Activated B cell treated with CpG ODN at 0.5 μM for 24 hours (primary cell): ENCODE measurements at regions not wholly inside any gene's neighbourhood (a gene's known extent, or its start where the extent isn't known, plus 50 kb on each side); places are given as distances from the start of the nearest gene placed in this dataset.

Experiments used
- ATAC-seq: fragments of 200-7000 bp; cut with Tn5 transposase; one replicate; pipeline ENCODE4 v1.10.0; 2021; ENCODE audit warnings: low read depth, mild to moderate bottlenecking, moderate library complexity
- CTCF ChIA-PET: fragments of 350-600 bp; sonication (Branson Sonifier 250); formaldehyde crosslinking; loops from one replicate; lab custom pipeline; 2021; ENCODE audit warnings: antibody characterized with exemption; lab: Charles Lee
- POLR2A ChIA-PET: fragments of 350-600 bp; sonication (Branson Sonifier 250); formaldehyde crosslinking; loops from one replicate; lab custom pipeline; 2021; ENCODE audit warnings: antibody characterized with exemption; lab: Charles Lee
- DNase-seq: peaks from one replicate; pipeline ENCODE4 v3.0.0; 2022
- H3K27ac Mint-ChIP-seq: one replicate; pipeline ENCODE4 v1.8.0; 2020; ENCODE audit warnings: mixed read lengths
- H3K27me3 Mint-ChIP-seq: one replicate; pipeline ENCODE4 v1.8.0; 2021; ENCODE audit warnings: mixed read lengths
- H3K36me3 Mint-ChIP-seq: one replicate; pipeline ENCODE4 v1.8.0; 2021; ENCODE audit warnings: low read depth, mixed read lengths
- H3K4me1 Mint-ChIP-seq: one replicate; pipeline ENCODE4 v1.8.0; 2021; ENCODE audit warnings: mixed read lengths
- H3K4me3 Mint-ChIP-seq: one replicate; pipeline ENCODE4 v1.8.0; 2020; ENCODE audit warnings: mild to moderate bottlenecking, mixed read lengths
- H3K9me3 Mint-ChIP-seq: one replicate; pipeline ENCODE4 v1.8.0; 2020; ENCODE audit warnings: mixed read lengths
- CTCF ChIP-seq: fragments of 200-600 bp; IDR thresholded peaks from one replicate; pipeline ENCODE4 v1.8.0; 2022; ENCODE audit warnings: antibody characterized with exemption, mild to moderate bottlenecking
- intact Hi-C: fragments of 100-400 bp; cut with micrococcal nuclease; formaldehyde crosslinking; loops from one replicate; pipeline ENCODE4 v1.15.1; 2024

GRCh38 chr2:150856596-150857281, 369.3 kb upstream of the RND3 start:
- no peak for DNase-seq
- no peak for TF ChIP-seq CTCF
- intact Hi-C loops, result no loop called here
- H3K27ac Mint-ChIP-seq, result no peak overlapping the region
- no peaks in the 10 kb centered on the region for H3K27me3 Mint-ChIP-seq
- no peak for ATAC-seq
- H3K9me3 Mint-ChIP-seq, result no peaks in the 10 kb centered on the region
- CTCF ChIA-PET, result no interaction called here
- H3K4me1 Mint-ChIP-seq, result no peaks in the 10 kb centered on the region
- POLR2A ChIA-PET, result no interaction called here
- H3K36me3 Mint-ChIP-seq, result no peaks in the 10 kb centered on the region
- no peak overlapping the region for H3K4me3 Mint-ChIP-seq

DNA sequence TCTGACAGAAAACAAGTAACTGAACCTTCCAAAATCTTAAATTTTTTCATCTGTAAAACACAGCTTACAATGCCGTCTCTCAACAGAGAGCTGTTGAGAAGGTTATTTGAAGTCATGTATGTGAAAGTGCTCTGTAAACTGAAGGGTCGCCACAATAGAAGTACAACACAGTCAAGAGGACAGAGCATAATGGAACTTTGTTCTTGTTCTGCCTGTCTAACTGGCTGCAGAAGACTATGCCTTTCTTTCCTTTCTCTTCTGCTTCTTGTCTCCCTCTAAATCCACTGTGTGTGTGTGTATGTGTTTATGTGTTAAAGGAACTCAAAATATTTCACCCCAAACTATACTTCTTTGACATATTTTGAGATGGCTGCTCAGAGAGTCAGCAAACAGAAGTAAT, 365.8 kb upstream of the RND3 start:
- no peak overlapping the region for H3K27ac Mint-ChIP-seq
- intact Hi-C loops, result no loop called here
- no peaks in the 10 kb centered on the region for H3K4me1 Mint-ChIP-seq
- no peak for TF ChIP-seq CTCF
- ChIA-PET POLR2A (no interaction called here), CTCF (no interaction called here)
- DNase-seq (no peak), ATAC-seq (no peak)
- H3K9me3 Mint-ChIP-seq, result peaks cover 1% of the 10 kb centered on the region
- no peaks in the 10 kb centered on the region for H3K27me3 Mint-ChIP-seq
- no peaks in the 10 kb centered on the region for H3K36me3 Mint-ChIP-seq
- H3K4me3 Mint-ChIP-seq, result no peak overlapping the region

GRCh38 chr2:150850641-150851040, 363.2 kb upstream of the RND3 start:
- Mint-ChIP-seq H3K9me3 (peaks cover 1% of the 10 kb centered on the region), H3K27me3 (no peaks in the 10 kb centered on the region), H3K36me3 (no peaks in the 10 kb centered on the region), H3K27ac (no peak overlapping the region), H3K4me3 (no peak overlapping the region), H3K4me1 (no peaks in the 10 kb centered on the region)
- DNase-seq, result no peak
- CTCF ChIA-PET, result no interaction called here
- no peak for ATAC-seq
- POLR2A ChIA-PET, result no interaction called here
- intact Hi-C loops, result no loop called here
- TF ChIP-seq CTCF, result no peak

DNA sequence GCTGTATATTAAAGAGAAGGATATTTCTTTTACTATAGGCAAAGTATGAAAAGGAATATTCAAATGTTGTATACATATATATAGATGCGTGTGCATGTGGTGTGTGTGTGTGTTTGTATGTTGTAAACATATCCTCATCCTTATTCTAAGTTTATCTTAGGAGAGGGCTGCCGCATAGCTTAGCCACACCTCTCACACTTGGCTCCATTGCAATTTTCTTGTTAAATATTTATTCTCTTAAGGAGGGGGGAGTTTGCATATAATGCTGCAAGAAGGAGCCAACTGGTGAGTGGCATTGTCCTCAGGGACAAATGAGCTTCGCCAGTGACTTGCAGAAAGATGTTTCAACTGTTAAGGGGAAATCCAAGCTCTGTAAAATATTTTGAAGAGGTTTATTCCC, 360.1 kb upstream of the RND3 start:
- CTCF ChIA-PET, result no interaction called here

GRCh38 chr2:150846691-150847090, 359.2 kb upstream of the RND3 start:
- intact Hi-C loops, result no loop called here
- H3K4me3 Mint-ChIP-seq, result no peak overlapping the region
- no peak for DNase-seq
- H3K9me3 Mint-ChIP-seq, result peaks cover 1% of the 10 kb centered on the region
- no peak overlapping the region for H3K27ac Mint-ChIP-seq
- POLR2A ChIA-PET, result no interaction called here
- TF ChIP-seq CTCF, result no peak
- H3K36me3 Mint-ChIP-seq, result no peaks in the 10 kb centered on the region
- H3K4me1 Mint-ChIP-seq, result no peaks in the 10 kb centered on the region
- no peak for ATAC-seq
- peaks cover 3% of the 10 kb centered on the region for H3K27me3 Mint-ChIP-seq
- CTCF ChIA-PET, result no interaction called here

More for the DNA sequence above, 360.1 kb upstream of the RND3 start:
- Mint-ChIP-seq H3K36me3 (no peaks in the 10 kb centered on the region), H3K4me1 (no peaks in the 10 kb centered on the region), H3K9me3 (peaks cover 1% of the 10 kb centered on the region), H3K4me3 (no peak overlapping the region), H3K27me3 (no peaks in the 10 kb centered on the region), H3K27ac (no peak overlapping the region)
- POLR2A ChIA-PET, result no interaction called here
- DNase-seq (no peak), ATAC-seq (no peak)
- intact Hi-C loops, result no loop called here
- no peak for TF ChIP-seq CTCF
